Umbilical cord (tissue), 1 donor: ENCODE measurements at regions not wholly inside any gene's neighbourhood (a gene's known extent, or its start where the extent isn't known, plus 50 kb on each side); places are given as distances from the start of the nearest gene placed in this dataset.
"Not testable (repeated sequence)": the region's sequence is repeated elsewhere in the genome, so short reads cannot be mapped to it uniquely, and the experiment has no call there.

Experiments used
- DNase-seq: peaks from one replicate; pipeline ENCODE4 v3.0.0-alpha.2; 2015; ENCODE audit warnings: low spot score

GRCh38 chr4:28269426-28269825, 1408.8 kb downstream of the STIM2 start:
- no peak for DNase-seq

- DNase-seq: peak; percentile 16
Observed at GRCh38 chr4:28277931-28278330, 1417.3 kb downstream of the STIM2 start.

- peak; percentile 9 for DNase-seq
Observed at GRCh38 chr4:28278676-28279075, 1418.0 kb downstream of the STIM2 start.

DNA sequence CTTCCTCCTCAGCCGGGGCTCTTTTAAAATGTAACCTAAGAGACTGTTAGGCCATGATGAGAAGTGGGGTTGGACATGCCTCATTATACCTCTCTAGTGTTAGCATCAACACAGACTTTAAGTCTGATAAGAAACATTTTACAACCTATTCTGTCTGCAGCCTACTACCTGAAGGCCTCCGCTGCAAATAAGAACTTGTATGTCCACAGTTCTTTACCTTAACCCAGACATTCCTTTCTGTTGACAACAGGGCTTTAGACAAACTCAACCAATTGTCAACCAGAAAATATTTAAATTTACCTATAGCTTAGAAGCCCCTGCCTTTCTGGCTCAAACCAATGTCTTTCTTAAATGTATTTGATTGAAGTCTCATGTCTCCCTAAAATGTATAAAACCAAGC, 1418.6 kb downstream of the STIM2 start:
- DNase-seq: no peak

DNA sequence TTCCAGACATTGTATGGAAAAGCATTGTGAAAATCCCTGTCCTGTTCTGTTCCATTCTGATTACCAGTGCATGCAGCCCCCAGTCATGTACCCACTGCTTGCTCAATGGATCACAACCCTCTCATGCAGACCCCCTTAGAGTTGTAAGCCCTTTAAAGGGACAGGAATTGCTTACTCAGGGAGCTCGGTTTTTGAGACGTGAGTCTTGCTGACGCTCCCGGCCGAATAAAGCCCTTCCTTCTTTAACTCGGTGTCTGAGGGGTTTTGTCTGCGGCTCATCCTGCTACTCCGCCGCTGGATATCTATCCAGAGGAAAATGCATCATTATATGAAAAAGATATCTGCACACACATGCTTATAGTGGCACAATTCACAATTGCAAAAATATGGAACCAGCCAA, 1425.6 kb downstream of the STIM2 start:
- DNase-seq: not testable (repeated sequence)

DNA sequence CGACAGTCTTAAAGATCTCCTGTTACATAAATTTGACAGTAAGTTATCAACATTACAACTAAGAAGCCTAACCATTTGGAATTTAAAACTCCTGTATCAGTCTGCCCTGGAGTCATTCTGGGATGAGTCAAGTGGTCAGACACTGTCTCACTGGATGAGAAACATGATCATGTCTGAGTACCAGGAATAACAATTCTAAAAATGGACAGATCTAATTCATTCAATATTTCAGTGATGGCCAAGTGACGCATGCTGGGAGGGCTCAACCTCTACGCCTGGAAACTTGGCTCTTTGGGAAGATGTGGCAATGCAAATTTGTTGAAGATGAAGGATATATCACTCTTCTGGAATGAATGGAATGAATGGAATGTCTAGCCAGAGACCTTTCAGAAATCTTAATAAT, 1427.2 kb downstream of the STIM2 start:
- DNase-seq: peak; percentile 81

GRCh38 chr4:28296239-28296638, 1435.6 kb downstream of the STIM2 start:
- no peak for DNase-seq

DNA sequence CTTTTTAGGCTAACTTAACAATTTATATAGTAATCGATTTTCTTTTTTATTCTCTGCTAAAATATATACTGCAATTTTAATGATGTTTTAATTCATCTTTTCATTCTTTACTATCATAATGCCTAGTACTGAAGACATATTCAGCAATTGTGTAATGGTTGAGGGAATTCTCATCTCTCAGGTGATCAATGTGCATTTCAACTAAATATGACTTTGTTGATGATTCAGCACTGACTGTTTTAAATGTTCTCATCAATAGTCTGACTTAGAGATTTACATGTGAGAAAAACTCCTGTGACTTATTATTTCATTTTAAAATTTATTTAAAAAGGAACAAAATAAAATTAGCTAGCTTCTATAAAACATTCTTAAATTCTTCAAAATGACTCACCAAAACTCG, 1450.3 kb downstream of the STIM2 start:
- DNase-seq: no peak

GRCh38 chr4:28312497-28312896, 1451.9 kb downstream of the STIM2 start:
- not testable (repeated sequence) for DNase-seq

GRCh38 chr4:28313729-28314713, 1453.4 kb downstream of the STIM2 start:
- DNase-seq: no peak

GRCh38 chr4:28317221-28317620, 1456.6 kb downstream of the STIM2 start:
- DNase-seq: no peak

DNA sequence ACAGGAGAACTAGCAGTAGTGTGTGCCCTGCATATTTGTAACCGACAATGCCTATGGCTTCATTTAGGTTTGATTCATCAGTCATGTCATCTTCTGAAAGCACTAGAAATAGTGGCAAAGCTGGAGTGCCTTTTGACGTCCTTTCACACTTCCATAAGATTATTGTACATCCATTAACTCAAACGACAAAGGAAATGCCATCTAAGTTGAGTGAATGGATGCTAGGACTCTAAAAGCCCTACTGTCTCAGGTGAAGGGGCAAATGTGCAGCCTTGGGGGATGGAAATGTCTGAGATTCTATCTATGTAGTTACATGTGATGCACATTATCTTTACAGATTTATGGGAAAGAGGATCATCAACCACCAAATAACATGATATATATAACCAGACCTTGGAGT, 1473.6 kb downstream of the STIM2 start:
- no peak for DNase-seq

GRCh38 chr4:28341784-28342183, 1481.1 kb downstream of the STIM2 start:
- DNase-seq: no peak

GRCh38 chr4:28350485-28350884, 1489.8 kb downstream of the STIM2 start:
- peak; percentile 79 for DNase-seq

DNA sequence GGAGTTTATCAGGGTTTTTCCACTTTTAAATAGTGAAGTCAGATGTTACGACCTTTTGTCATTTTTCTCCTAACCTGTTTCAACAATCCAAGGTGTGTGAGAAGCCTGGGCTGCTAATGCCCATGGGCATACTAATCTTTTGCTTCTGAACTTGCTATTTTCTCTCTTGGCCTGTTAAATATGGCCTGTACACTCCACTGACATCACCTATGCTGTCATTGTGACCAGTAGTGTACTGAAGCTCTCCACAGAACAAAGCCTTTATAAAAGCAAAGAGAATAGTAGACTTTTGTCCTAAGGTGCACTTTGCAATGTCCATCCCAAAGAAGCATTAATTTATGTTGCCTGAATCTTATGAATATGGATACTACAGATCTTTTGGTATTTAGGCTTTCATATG, 1490.5 kb downstream of the STIM2 start:
- DNase-seq: no peak

GRCh38 chr4:28351826-28352225, 1491.2 kb downstream of the STIM2 start:
- DNase-seq: no peak

- no peak for DNase-seq
Observed at GRCh38 chr4:28354880-28355656, 1494.4 kb downstream of the STIM2 start.

- peak; percentile 18 for DNase-seq
Observed at GRCh38 chr4:28357990-28358389, 1497.3 kb downstream of the STIM2 start.

DNA sequence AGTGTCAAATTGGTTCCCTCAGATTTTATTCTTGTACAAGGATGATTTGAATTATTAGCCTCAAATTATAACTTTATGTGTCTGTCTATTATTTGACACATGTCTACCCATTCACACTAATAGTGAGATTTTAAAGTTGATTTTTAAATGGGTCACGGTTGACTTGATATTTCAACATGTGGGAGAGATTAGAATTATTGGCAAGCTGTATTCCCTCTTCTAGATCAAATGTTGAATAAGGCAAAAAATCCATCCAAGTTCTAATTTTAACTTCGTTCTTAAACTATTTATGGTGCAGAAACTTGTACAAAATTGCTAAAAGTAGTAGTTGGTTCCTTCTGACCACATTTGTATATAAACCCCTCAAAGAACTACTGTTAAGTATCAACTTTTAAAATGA, 1498.0 kb downstream of the STIM2 start:
- DNase-seq: no peak

DNA sequence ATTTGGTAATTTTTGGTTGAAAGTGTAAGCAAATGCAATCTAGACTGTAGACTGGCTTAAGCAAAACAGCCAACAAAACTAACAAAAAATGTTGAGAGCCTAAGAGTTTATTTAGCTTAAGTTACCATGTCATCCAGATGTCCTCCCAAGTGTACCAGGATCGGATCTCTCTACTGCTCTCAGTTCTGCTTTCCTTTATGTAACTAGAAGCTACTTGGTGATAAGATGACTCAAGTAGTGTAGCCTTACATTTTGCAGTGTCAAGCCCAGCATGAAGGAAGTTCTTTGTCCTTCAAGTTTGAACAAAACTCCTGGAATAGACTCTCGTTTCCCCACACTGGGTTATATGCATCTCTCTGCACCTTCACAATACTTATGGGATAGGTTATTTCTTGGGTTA, 1500.0 kb downstream of the STIM2 start:
- no peak for DNase-seq

GRCh38 chr4:28362169-28362568, 1501.5 kb downstream of the STIM2 start:
- no peak for DNase-seq

- DNase-seq: no peak
Observed at GRCh38 chr4:28369499-28369898, 1508.9 kb downstream of the STIM2 start.

DNA sequence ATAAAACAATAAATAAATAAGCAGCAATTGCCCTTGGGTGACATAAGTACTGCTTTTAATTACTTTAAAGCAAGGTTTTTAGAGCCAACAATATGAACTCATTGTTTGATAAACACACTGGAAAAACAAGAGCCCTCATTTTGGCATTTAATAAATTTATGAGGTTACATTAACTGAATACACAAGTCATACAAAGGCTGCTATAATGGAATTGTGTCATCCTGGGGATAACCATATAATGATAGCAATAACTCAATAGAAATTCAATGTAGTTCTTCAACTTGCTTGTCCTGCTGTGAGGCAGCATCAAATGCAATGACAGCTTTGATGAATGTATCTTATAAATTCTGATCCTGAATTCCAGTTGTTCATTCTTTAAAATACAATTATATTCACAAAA, 1512.5 kb downstream of the STIM2 start:
- DNase-seq: no peak
